ENCODE measurements at regions not wholly inside any gene's neighbourhood (a gene's known extent, or its start where the extent isn't known, plus 50 kb on each side); places are given as distances from the start of the nearest gene placed in this dataset.
"Not testable (repeated sequence)": the region's sequence is repeated elsewhere in the genome, so short reads cannot be mapped to it uniquely, and the experiment has no call there.

- DNase-seq, result no peak
These were observed 215.6 kb upstream of the CLINT1 start for GRCh38 chr5:158074597-158074991.

GRCh38 chr5:158070859-158071258, 211.9 kb upstream of the CLINT1 start:
- DNase-seq, result no peak

- DNase-seq, result no peak
These were observed 210.9 kb upstream of the CLINT1 start for GRCh38 chr5:158069838-158070237.

- DNase-seq, result no peak
These were observed 210.0 kb upstream of the CLINT1 start for GRCh38 chr5:158068964-158069363.

GRCh38 chr5:158066076-158066475, 207.1 kb upstream of the CLINT1 start:
- no peak for DNase-seq

- no peak for DNase-seq
These were observed 205.6 kb upstream of the CLINT1 start for GRCh38 chr5:158064334-158065123.

GRCh38 chr5:158063052-158063451, 204.1 kb upstream of the CLINT1 start:
- no peak for DNase-seq

GRCh38 chr5:158061451-158061850, 202.5 kb upstream of the CLINT1 start:
- DNase-seq, result no peak

- DNase-seq, result no peak
These were observed 201.3 kb upstream of the CLINT1 start for GRCh38 chr5:158060212-158060611.

GRCh38 chr5:158058208-158059120, 199.5 kb upstream of the CLINT1 start:
- DNase-seq, result no peak

- DNase-seq, result no peak
These were observed 197.3 kb upstream of the CLINT1 start for GRCh38 chr5:158056130-158056825.

GRCh38 chr5:158055111-158055501, 196.2 kb upstream of the CLINT1 start:
- DNase-seq, result no peak

- no peak for DNase-seq
These were observed 195.5 kb upstream of the CLINT1 start for GRCh38 chr5:158054223-158055110.

GRCh38 chr5:158051036-158051435, 192.1 kb upstream of the CLINT1 start:
- DNase-seq, result no peak

- no peak for DNase-seq
These were observed 191.5 kb upstream of the CLINT1 start for GRCh38 chr5:158050421-158050820.

- DNase-seq, result no peak
These were observed 190.5 kb upstream of the CLINT1 start for GRCh38 chr5:158049459-158049858.

- no peak for DNase-seq
These were observed 186.8 kb upstream of the CLINT1 start for GRCh38 chr5:158045696-158046095.

GRCh38 chr5:158039911-158040347, 181.0 kb upstream of the CLINT1 start:
- DNase-seq, result no peak

GRCh38 chr5:158039441-158039840, 180.5 kb upstream of the CLINT1 start:
- DNase-seq, result no peak

GRCh38 chr5:158036983-158037595, 178.1 kb upstream of the CLINT1 start:
- DNase-seq, result not testable (repeated sequence)
